ENCODE measurements at regions not wholly inside any gene's neighbourhood (a gene's known extent, or its start where the extent isn't known, plus 50 kb on each side); places are given as distances from the start of the nearest gene placed in this dataset.

GRCh38 chr2:149653831-149654445 lies 66.4 kb upstream of the MMADHC start:
- H3K9me3 ChIP-seq (ENCODE audit: control insufficient read depth, low read length): no peaks in the 10 kb centered on the region
- no peaks in the 10 kb centered on the region for H3K27me3 ChIP-seq (ENCODE audit: control insufficient read depth, insufficient read depth, low read length, poor library complexity, severe bottlenecking)
- no peak overlapping the region for H3K4me3 ChIP-seq (ENCODE audit: insufficient read depth, low read depth, low read length)
- no peak overlapping the region for H3K27ac ChIP-seq (ENCODE audit: insufficient read depth, low read depth, low read length, poor library complexity, severe bottlenecking)
- no peaks in the 10 kb centered on the region for H3K4me1 ChIP-seq (ENCODE audit: control insufficient read depth, insufficient read depth, low read length)
- 88 to 89% methylated on average over 3 of the region's 3 CpGs for WGBS, 2 experiments
- no peaks in the 10 kb centered on the region for H3K36me3 ChIP-seq (ENCODE audit: control insufficient read depth, insufficient read depth, low read length)

GRCh38 chr2:149652926-149653325 lies 65.4 kb upstream of the MMADHC start:
- Histone ChIP-seq H3K27me3 (ENCODE audit: control insufficient read depth, insufficient read depth, low read length, poor library complexity, severe bottlenecking) (no peaks in the 10 kb centered on the region), H3K4me3 (ENCODE audit: insufficient read depth, low read depth, low read length) (no peak overlapping the region), H3K4me1 (ENCODE audit: control insufficient read depth, insufficient read depth, low read length) (no peaks in the 10 kb centered on the region), H3K9me3 (ENCODE audit: control insufficient read depth, low read length) (no peaks in the 10 kb centered on the region), H3K27ac (ENCODE audit: insufficient read depth, low read depth, low read length, poor library complexity, severe bottlenecking) (no peak overlapping the region), H3K36me3 (ENCODE audit: control insufficient read depth, insufficient read depth, low read length) (no peaks in the 10 kb centered on the region)
- WGBS, 2 experiments: 95 to 96% methylated on average over 2 of the region's 2 CpGs

GRCh38 chr2:149652526-149652925 lies 65.0 kb upstream of the MMADHC start:
- H3K9me3 ChIP-seq (ENCODE audit: control insufficient read depth, low read length): no peaks in the 10 kb centered on the region
- no peaks in the 10 kb centered on the region for H3K4me1 ChIP-seq (ENCODE audit: control insufficient read depth, insufficient read depth, low read length)
- no peak overlapping the region for H3K4me3 ChIP-seq (ENCODE audit: insufficient read depth, low read depth, low read length)
- H3K27ac ChIP-seq (ENCODE audit: insufficient read depth, low read depth, low read length, poor library complexity, severe bottlenecking): no peak overlapping the region
- no peaks in the 10 kb centered on the region for H3K36me3 ChIP-seq (ENCODE audit: control insufficient read depth, insufficient read depth, low read length)
- WGBS, 2 experiments: 96 to 99% methylated on average over 3 of the region's 3 CpGs
- H3K27me3 ChIP-seq (ENCODE audit: control insufficient read depth, insufficient read depth, low read length, poor library complexity, severe bottlenecking): no peaks in the 10 kb centered on the region

GRCh38 chr2:149651229-149651628 lies 63.7 kb upstream of the MMADHC start:
- no peaks in the 10 kb centered on the region for H3K4me1 ChIP-seq (ENCODE audit: control insufficient read depth, insufficient read depth, low read length)
- H3K9me3 ChIP-seq (ENCODE audit: control insufficient read depth, low read length): no peaks in the 10 kb centered on the region
- H3K27ac ChIP-seq (ENCODE audit: insufficient read depth, low read depth, low read length, poor library complexity, severe bottlenecking): no peak overlapping the region
- no peak overlapping the region for H3K4me3 ChIP-seq (ENCODE audit: insufficient read depth, low read depth, low read length)
- WGBS, 2 experiments: 91 to 93% methylated on average over 6 of the region's 6 CpGs
- no peaks in the 10 kb centered on the region for H3K36me3 ChIP-seq (ENCODE audit: control insufficient read depth, insufficient read depth, low read length)
- no peaks in the 10 kb centered on the region for H3K27me3 ChIP-seq (ENCODE audit: control insufficient read depth, insufficient read depth, low read length, poor library complexity, severe bottlenecking)

- no peaks in the 10 kb centered on the region for H3K36me3 ChIP-seq (ENCODE audit: control insufficient read depth, insufficient read depth, low read length)
- H3K9me3 ChIP-seq (ENCODE audit: control insufficient read depth, low read length): no peaks in the 10 kb centered on the region
- H3K27me3 ChIP-seq (ENCODE audit: control insufficient read depth, insufficient read depth, low read length, poor library complexity, severe bottlenecking): no peaks in the 10 kb centered on the region
- no peaks in the 10 kb centered on the region for H3K4me1 ChIP-seq (ENCODE audit: control insufficient read depth, insufficient read depth, low read length)
- H3K27ac ChIP-seq (ENCODE audit: insufficient read depth, low read depth, low read length, poor library complexity, severe bottlenecking): no peak overlapping the region
- H3K4me3 ChIP-seq (ENCODE audit: insufficient read depth, low read depth, low read length): no peak overlapping the region
- WGBS, 2 experiments: 91 to 95% methylated on average over 1 of the region's 1 CpG
Observed at GRCh38 chr2:149650006-149650405, 62.4 kb upstream of the MMADHC start.

- H3K9me3 ChIP-seq (ENCODE audit: control insufficient read depth, low read length): no peaks in the 10 kb centered on the region
- H3K27ac ChIP-seq (ENCODE audit: insufficient read depth, low read depth, low read length, poor library complexity, severe bottlenecking): no peak overlapping the region
- 77 to 87% methylated on average over 3 of the region's 3 CpGs for WGBS, 2 experiments
- H3K36me3 ChIP-seq (ENCODE audit: control insufficient read depth, insufficient read depth, low read length): no peaks in the 10 kb centered on the region
- no peaks in the 10 kb centered on the region for H3K4me1 ChIP-seq (ENCODE audit: control insufficient read depth, insufficient read depth, low read length)
- H3K4me3 ChIP-seq (ENCODE audit: insufficient read depth, low read depth, low read length): no peak overlapping the region
- no peaks in the 10 kb centered on the region for H3K27me3 ChIP-seq (ENCODE audit: control insufficient read depth, insufficient read depth, low read length, poor library complexity, severe bottlenecking)
Observed at GRCh38 chr2:149648282-149649030, 60.9 kb upstream of the MMADHC start.

GRCh38 chr2:149645391-149645790 lies 57.8 kb upstream of the MMADHC start:
- Histone ChIP-seq H3K27ac (ENCODE audit: insufficient read depth, low read depth, low read length, poor library complexity, severe bottlenecking) (no peak overlapping the region), H3K9me3 (ENCODE audit: control insufficient read depth, low read length) (no peaks in the 10 kb centered on the region)

More at GRCh38 chr2:149645391-149645790, 57.8 kb upstream of the MMADHC start:
- Histone ChIP-seq H3K4me3 (ENCODE audit: insufficient read depth, low read depth, low read length) (no peak overlapping the region), H3K27me3 (ENCODE audit: control insufficient read depth, insufficient read depth, low read length, poor library complexity, severe bottlenecking) (no peaks in the 10 kb centered on the region), H3K36me3 (ENCODE audit: control insufficient read depth, insufficient read depth, low read length) (no peaks in the 10 kb centered on the region), H3K4me1 (ENCODE audit: control insufficient read depth, insufficient read depth, low read length) (no peaks in the 10 kb centered on the region)

All from ectodermal cell (in vitro differentiated cells).